Mesodermal cell (in vitro differentiated cells): ENCODE measurements at regions not wholly inside any gene's neighbourhood (a gene's known extent, or its start where the extent isn't known, plus 50 kb on each side); places are given as distances from the start of the nearest gene placed in this dataset.

ENCODE experiments used
- H3K27ac ChIP-seq: 2 replicates; pipeline ENCODE4 v1.7.0; 2013; ENCODE audit warnings: mild to moderate bottlenecking, low read depth, low read length, moderate library complexity; ENCODE audit not compliant: severe bottlenecking
- H3K36me3 ChIP-seq: 2 replicates; pipeline ENCODE4 v1.7.1; 2013; ENCODE audit warnings: mild to moderate bottlenecking, low read length, moderate library complexity; ENCODE audit not compliant: control insufficient read depth, insufficient read depth
- H3K4me1 ChIP-seq: one replicate; pipeline ENCODE4 v1.7.1; 2013; ENCODE audit warnings: mild to moderate bottlenecking, low read length; ENCODE audit not compliant: insufficient read depth, control insufficient read depth, poor library complexity, severe bottlenecking
- H3K4me3 ChIP-seq: 2 replicates; pipeline ENCODE4 v1.7.0; 2013; ENCODE audit warnings: low read length, control low read depth, mild to moderate bottlenecking; ENCODE audit not compliant: insufficient read depth, poor library complexity, severe bottlenecking; ENCODE audit errors: extremely low read depth
- H3K9me3 ChIP-seq: 2 replicates; pipeline ENCODE4 v1.7.1; 2013; ENCODE audit warnings: mild to moderate bottlenecking, low read length, moderate library complexity; ENCODE audit not compliant: control insufficient read depth
- WGBS, 2 experiments: methylation state at CpG; one replicate each; pipeline ENCODE4 v1.1.5; 2013; ENCODE audit warnings: missing lambda C conversion rate in 2 of 2; ENCODE audit not compliant: insufficient coverage in 2 of 2; 5-methylcytosine and 5-hydroxymethylcytosine counted together

DNA sequence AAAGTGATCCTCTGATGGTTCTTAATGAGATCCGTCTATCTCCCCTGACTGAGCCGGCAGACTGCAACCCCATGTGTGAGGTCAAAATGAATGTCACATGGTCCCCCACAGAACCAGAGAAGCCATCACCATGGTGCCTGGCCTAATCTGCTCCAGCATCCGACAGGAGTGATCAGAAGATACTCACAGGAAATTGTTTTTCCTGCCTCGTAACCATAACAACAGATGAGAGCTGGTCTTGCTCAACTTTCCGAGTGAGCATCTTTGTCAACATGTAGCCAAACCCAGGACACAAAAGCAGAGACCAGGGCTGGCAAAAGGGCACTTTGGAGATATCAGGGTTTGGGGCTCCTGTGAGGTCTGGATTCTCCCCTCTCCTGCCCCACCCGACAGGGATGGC is 72.1 kb upstream of the C14orf180 start:
- no peaks in the 10 kb centered on the region for H3K4me1 ChIP-seq
- peaks cover 3% of the 10 kb centered on the region for H3K9me3 ChIP-seq
- H3K27ac ChIP-seq, result no peak overlapping the region
- H3K36me3 ChIP-seq, result no peaks in the 10 kb centered on the region
- 88 to 90% methylated on average over 5 of the region's 6 CpGs for WGBS, 2 experiments
- H3K4me3 ChIP-seq, result no peak overlapping the region

GRCh38 chr14:104509673-104510072 is 69.9 kb upstream of the C14orf180 start:
- 84 to 89% methylated on average over 9 to 11 of the region's 12 CpGs for WGBS, 2 experiments
- H3K4me3 ChIP-seq, result no peak overlapping the region
- H3K36me3 ChIP-seq, result no peaks in the 10 kb centered on the region
- no peaks in the 10 kb centered on the region for H3K4me1 ChIP-seq
- no peak overlapping the region for H3K27ac ChIP-seq
- H3K9me3 ChIP-seq, result no peaks in the 10 kb centered on the region

GRCh38 chr14:104510216-104510615 is 69.3 kb upstream of the C14orf180 start:
- 58 to 67% methylated on average over 1 to 3 of the region's 3 CpGs for WGBS, 2 experiments
- H3K4me1 ChIP-seq, result no peaks in the 10 kb centered on the region
- no peak overlapping the region for H3K4me3 ChIP-seq
- no peaks in the 10 kb centered on the region for H3K9me3 ChIP-seq
- no peaks in the 10 kb centered on the region for H3K36me3 ChIP-seq
- no peak overlapping the region for H3K27ac ChIP-seq

DNA sequence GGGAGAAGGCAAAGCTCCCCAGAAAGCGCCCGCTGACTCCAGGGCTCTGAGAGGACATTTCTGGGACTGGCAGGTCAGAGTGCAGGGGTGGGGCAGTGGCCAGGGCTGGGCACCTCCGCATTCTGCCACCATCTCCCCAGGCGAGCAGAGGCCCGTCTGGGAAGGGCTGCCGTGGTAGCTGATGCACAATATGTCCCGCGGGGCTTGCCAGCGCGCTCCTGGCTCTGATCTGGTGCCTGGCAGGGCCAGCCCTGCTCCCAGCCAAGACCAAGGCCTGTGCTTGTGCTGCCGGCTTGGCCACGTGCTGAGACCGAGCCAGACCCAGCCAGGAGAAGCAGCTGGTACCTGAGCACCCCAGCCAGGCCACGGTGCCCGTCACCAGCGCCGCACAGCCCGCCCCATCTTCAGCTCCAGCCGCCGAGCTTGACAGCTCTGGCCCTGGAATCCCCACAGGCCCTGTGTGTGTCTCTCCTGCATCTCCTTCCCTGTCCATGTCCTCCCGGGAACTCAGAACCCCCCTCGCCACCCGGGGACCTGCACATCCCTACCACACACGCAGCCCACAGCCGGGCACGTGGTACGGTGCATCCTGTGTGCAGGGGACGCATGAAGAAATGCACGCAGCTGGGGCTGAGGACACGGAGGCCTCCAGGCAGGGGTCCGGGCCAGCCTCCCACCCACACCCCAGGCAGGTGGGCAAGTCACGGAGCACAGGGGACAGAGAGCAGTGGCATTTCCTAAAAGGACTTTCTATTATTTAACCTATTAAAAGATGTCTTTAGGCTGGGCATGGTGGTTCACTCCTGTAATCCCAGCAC is 68.6 kb upstream of the C14orf180 start:
- WGBS, 2 experiments, result 89 to 91% methylated on average over 21 to 30 of the region's 32 CpGs
- no peaks in the 10 kb centered on the region for H3K4me1 ChIP-seq
- H3K4me3 ChIP-seq, result no peak overlapping the region

DNA sequence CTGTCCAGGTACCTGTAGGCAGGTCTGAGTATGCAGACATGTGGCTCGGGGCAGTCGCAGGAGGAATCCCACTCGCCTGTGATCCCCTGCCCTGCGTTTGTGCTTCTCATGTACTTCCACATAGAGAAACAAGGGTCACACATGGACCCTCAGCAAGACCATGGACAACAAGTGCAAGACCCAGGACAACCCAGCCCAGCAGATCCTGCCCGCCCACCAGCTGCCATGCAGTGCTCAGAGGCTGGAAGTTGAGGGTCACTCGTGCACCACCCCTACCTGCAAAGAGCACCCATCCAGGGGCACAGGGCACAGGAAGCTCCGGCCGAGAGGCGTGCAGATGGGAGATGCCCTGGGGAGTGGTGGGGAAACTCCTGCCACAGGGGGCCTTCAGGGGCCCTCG is 67.5 kb upstream of the C14orf180 start:
- no peaks in the 10 kb centered on the region for H3K36me3 ChIP-seq
- H3K27ac ChIP-seq, result no peak overlapping the region
- no peaks in the 10 kb centered on the region for H3K4me1 ChIP-seq
- WGBS, 2 experiments, result 84 to 95% methylated on average over 9 to 10 of the region's 10 CpGs
- H3K9me3 ChIP-seq, result no peaks in the 10 kb centered on the region
- no peak overlapping the region for H3K4me3 ChIP-seq

More for the DNA sequence above, 68.6 kb upstream of the C14orf180 start:
- Histone ChIP-seq H3K27ac (no peak overlapping the region), H3K36me3 (no peaks in the 10 kb centered on the region), H3K9me3 (no peaks in the 10 kb centered on the region)

DNA sequence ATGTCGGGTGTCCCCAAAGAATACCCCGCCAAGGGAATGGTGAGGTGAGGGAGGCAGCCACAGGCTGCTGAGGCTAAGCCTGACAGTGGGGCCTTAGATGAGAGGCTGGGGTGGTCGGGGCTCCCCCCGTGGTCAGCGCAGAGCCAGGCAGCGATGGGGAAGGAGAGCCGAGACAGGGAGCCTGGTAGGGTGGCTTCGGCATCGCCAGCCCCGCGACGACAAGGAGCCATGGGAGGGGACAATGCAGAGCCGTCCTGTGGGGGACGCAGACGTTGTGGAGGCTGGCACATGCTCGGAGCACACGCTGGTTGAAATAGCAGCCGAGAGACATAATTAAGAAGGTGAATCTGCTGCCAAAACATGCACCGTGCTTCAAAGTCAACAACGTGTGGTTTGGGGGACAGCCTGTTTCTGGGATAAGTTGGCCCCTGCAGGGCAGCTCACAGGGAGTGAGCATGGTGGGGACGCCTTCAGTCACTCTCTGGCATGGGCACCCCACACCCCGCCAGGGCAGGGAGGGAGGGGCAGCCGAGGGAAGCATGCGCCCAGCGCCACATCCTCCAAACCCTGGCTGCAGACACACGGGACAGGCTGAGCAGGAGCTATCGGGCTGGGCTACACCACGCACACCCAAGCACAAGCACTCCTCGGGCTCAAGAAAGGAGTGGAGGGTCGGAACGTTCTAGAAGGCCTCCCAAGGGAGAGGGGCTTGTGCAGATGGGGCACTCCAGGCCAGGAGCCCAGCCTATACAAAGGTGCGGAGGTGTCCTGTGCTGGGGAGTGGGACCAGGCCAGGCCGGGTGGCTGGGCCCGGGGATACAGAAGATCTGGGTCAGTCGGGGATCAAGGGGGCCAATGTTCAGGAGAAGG is 66.6 kb upstream of the C14orf180 start:
- Histone ChIP-seq H3K4me1 (no peaks in the 10 kb centered on the region), H3K4me3 (no peak overlapping the region), H3K36me3 (no peaks in the 10 kb centered on the region), H3K27ac (no peak overlapping the region), H3K9me3 (no peaks in the 10 kb centered on the region)
- 87 to 89% methylated on average over 33 to 35 of the region's 35 CpGs for WGBS, 2 experiments

DNA sequence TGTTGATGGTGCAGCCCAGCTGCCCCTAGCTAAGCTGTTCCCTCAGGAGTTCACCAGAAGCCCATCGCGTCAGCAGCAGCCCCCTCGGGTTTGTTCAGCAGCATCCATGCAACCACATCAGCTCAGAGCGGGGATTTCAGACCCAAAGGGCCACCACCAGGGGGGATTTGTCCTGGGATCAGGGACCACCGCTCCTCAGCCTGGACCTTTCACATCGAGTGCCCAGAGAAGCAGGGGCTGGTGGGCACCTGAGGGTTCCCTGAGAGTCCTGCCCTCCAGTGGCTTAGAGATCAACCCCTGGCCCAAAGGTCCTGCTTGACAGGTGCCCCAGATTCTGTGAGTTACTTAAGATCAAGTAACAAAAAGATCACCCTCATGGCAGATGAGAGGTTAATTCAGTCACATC is 65.9 kb upstream of the C14orf180 start:
- H3K36me3 ChIP-seq, result no peaks in the 10 kb centered on the region
- 88 to 94% methylated on average over 5 to 6 of the region's 6 CpGs for WGBS, 2 experiments
- H3K4me3 ChIP-seq, result no peak overlapping the region
- H3K9me3 ChIP-seq, result no peaks in the 10 kb centered on the region
- H3K4me1 ChIP-seq, result no peaks in the 10 kb centered on the region
- H3K27ac ChIP-seq, result no peak overlapping the region

- 87 to 93% methylated on average over 8 to 16 of the region's 16 CpGs for WGBS, 2 experiments
- Histone ChIP-seq H3K27ac (no peak overlapping the region), H3K36me3 (no peaks in the 10 kb centered on the region), H3K9me3 (no peaks in the 10 kb centered on the region), H3K4me1 (no peaks in the 10 kb centered on the region), H3K4me3 (no peak overlapping the region)
Measured at GRCh38 chr14:104514156-104514848, 65.3 kb upstream of the C14orf180 start.

DNA sequence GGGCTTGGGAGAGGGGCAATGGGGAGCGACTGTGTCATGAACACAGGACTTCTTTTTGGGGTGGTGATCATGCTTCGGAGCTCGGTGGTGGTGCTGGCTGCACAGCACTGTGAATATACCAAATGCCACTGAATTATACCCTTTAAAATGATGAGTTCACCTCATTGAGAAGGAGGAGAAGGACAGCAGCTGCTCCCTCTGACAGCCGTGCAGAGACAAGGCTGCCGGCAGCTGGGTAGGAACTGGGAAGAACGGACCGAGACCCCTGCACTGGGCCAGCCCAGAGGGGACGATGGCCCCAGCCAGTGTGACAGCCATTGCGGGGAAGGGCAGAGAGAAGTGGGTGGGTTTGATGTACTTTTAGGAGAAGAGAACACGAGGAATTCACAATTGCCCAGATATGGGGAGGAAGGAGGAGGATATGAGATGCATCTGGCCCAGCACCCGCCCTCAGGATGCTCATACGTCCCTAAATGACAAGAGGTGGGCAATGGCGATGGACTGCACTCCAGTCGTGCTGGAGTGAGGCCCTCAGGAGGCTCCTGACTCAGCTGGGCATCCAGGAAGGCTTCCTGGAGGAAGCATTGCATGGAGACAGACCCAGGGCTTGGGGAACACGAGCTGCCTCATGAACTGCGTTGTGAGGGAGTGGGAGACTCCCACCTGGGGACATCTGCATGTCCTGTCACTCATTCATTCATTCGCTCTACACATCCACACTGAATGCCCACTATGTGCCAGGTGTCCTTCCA is 64.3 kb upstream of the C14orf180 start:
- H3K36me3 ChIP-seq, result no peaks in the 10 kb centered on the region
- no peaks in the 10 kb centered on the region for H3K4me1 ChIP-seq
- H3K27ac ChIP-seq, result no peak overlapping the region
- no peak overlapping the region for H3K4me3 ChIP-seq
- WGBS, 2 experiments, result 90 to 92% methylated on average over 14 to 15 of the region's 17 CpGs
- no peaks in the 10 kb centered on the region for H3K9me3 ChIP-seq
